ENCODE measurements at regions not wholly inside any gene's neighbourhood (a gene's known extent, or its start where the extent isn't known, plus 50 kb on each side); places are given as distances from the start of the nearest gene placed in this dataset.

DNA sequence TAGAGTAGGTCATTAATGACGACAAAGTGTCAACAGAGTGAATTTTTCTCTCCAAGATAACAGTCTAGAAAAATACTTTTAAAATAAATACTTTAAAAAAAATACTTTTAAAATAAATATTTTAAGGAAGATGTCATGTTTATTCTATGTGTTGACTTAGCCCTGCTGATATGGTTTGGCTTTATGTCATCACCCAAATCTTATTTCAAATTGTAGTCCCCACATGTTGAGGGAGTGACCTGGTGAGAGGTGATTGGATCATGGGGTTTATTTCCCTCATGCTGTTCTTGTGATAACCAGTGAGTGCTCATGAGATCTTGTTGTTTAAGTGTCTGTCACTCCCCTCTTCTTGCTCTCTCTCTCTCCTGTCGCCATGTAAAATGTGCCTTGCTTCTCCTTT, 754.9 kb upstream of the SLIT2 start:
- TF ChIP-seq POLR2AphosphoS5 (IDR thresholded peaks at IDR 0.05; ENCODE audit: low read depth) (no peak), CTCF (IDR thresholded peaks at IDR 0.05; ENCODE audit: insufficient read depth, low read length) (no peak), GABPA (IDR thresholded peaks at IDR 0.05; ENCODE audit: low read depth) (no peak)
- TF ChIP-seq, protein P1, sequence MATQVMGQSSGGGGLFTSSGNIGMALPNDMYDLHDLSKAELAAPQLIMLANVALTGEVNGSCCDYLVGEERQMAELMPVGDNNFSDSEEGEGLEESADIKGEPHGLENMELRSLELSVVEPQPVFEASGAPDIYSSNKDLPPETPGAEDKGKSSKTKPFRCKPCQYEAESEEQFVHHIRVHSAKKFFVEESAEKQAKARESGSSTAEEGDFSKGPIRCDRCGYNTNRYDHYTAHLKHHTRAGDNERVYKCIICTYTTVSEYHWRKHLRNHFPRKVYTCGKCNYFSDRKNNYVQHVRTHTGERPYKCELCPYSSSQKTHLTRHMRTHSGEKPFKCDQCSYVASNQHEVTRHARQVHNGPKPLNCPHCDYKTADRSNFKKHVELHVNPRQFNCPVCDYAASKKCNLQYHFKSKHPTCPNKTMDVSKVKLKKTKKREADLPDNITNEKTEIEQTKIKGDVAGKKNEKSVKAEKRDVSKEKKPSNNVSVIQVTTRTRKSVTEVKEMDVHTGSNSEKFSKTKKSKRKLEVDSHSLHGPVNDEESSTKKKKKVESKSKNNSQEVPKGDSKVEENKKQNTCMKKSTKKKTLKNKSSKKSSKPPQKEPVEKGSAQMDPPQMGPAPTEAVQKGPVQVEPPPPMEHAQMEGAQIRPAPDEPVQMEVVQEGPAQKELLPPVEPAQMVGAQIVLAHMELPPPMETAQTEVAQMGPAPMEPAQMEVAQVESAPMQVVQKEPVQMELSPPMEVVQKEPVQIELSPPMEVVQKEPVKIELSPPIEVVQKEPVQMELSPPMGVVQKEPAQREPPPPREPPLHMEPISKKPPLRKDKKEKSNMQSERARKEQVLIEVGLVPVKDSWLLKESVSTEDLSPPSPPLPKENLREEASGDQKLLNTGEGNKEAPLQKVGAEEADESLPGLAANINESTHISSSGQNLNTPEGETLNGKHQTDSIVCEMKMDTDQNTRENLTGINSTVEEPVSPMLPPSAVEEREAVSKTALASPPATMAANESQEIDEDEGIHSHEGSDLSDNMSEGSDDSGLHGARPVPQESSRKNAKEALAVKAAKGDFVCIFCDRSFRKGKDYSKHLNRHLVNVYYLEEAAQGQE (IDR thresholded peaks at IDR 0.05; ENCODE audit: insufficient replicate concordance, low read depth) = no peak

Measured in HL-60 (cell line).